HL-60 (cell line): ENCODE measurements at regions not wholly inside any gene's neighbourhood (a gene's known extent, or its start where the extent isn't known, plus 50 kb on each side); places are given as distances from the start of the nearest gene placed in this dataset.

Experiments
- DNase-seq, 2 experiments: peaks; one replicate each; pipeline ENCODE4 v3.0.0-alpha.2; 2010 to 2020; ENCODE audit warnings: low read depth in 1 of 2, low spot score in 1 of 2
- H3K27ac ChIP-seq: fragments of 250-450 bp; sonication (Bioruptor Pico); replicated peaks from 2 replicates; pipeline ENCODE4 v1.5.1; 2020; ENCODE audit warnings: mild to moderate bottlenecking, moderate library complexity
- H3K27me3 ChIP-seq: fragments of 250-450 bp; sonication (Bioruptor Pico); 2 replicates; pipeline ENCODE4 v1.5.1; 2021; ENCODE audit warnings: mild to moderate bottlenecking, moderate library complexity; ENCODE audit not compliant: insufficient read depth, poor library complexity, severe bottlenecking
- H3K4me3 ChIP-seq: replicated peaks from 2 replicates; pipeline ENCODE4 v1.5.1; 2011; ENCODE audit warnings: mild to moderate bottlenecking, control low read depth, low read length; ENCODE audit not compliant: insufficient read depth
- GABPA ChIP-seq: IDR thresholded peaks from 2 replicates; pipeline ENCODE4 v1.6.1; 2012; ENCODE audit warnings: low read depth
- POLR2AphosphoS5 ChIP-seq: IDR thresholded peaks from 2 replicates; pipeline ENCODE4 v1.6.1; 2012; ENCODE audit warnings: low read depth
- SPI1 ChIP-seq: IDR thresholded peaks from 2 replicates; pipeline ENCODE4 v1.6.1; 2012; ENCODE audit warnings: low read depth, mild to moderate bottlenecking, borderline replicate concordance
- TF ChIP-seq, protein P1 (sequence below): IDR thresholded peaks from 2 replicates; pipeline ENCODE4 v1.6.1; 2012; ENCODE audit warnings: low read depth; ENCODE audit not compliant: insufficient replicate concordance
- TF ChIP-seq, protein P2 (sequence below): IDR thresholded peaks from one replicate; pipeline ENCODE4 v1.5.1; 2011; ENCODE audit warnings: low read length, control low read depth, inconsistent platforms; ENCODE audit not compliant: insufficient read depth

DNA sequence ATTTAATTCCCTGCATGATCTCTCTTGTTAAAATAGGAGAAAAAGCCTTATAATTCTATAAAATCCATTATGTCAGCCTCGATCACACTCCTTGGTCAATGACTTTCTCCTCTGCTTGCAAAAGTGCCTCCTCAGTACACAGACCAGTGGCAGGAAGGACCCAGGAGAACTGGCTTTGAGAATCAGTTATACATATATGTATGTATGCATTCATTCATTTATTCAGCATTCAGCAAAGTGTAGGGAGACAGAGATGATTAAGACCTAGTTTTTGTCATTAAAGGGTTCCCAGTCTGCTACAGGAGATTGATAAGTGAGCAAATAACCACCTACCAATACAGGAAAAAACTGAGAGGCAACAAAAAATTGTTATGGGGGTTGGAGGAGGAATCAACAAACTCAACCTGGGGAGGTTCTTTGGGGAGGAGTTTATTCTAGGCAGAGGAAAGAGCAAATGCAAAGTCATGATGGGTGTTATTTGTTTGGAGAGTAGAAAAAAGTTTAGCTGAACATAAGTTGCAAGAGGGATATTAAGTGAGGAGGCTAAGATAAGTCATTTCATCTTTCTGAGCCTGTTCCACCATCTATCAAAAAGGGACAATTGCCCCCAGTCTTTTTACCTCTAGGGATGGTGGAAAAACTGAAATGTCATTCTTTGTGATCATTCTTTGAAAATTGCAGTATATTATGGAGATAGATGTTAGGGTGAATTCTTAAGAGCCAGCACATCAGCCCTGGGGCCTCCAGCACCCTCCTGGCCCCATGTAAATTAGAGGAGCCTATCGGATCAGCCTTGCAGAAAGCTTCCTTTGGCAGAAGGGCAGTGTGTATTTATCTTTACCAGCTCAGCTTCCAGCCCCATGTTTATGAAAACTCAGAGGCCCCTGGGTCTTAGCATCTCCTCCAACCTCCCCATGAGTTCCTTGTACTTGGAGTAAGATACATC lies 128.0 kb downstream of the OMA1 start:
- no peak overlapping the region for H3K27ac ChIP-seq
- DNase-seq: no peak
- H3K4me3 ChIP-seq: no peak overlapping the region
- TF ChIP-seq, protein P1, sequence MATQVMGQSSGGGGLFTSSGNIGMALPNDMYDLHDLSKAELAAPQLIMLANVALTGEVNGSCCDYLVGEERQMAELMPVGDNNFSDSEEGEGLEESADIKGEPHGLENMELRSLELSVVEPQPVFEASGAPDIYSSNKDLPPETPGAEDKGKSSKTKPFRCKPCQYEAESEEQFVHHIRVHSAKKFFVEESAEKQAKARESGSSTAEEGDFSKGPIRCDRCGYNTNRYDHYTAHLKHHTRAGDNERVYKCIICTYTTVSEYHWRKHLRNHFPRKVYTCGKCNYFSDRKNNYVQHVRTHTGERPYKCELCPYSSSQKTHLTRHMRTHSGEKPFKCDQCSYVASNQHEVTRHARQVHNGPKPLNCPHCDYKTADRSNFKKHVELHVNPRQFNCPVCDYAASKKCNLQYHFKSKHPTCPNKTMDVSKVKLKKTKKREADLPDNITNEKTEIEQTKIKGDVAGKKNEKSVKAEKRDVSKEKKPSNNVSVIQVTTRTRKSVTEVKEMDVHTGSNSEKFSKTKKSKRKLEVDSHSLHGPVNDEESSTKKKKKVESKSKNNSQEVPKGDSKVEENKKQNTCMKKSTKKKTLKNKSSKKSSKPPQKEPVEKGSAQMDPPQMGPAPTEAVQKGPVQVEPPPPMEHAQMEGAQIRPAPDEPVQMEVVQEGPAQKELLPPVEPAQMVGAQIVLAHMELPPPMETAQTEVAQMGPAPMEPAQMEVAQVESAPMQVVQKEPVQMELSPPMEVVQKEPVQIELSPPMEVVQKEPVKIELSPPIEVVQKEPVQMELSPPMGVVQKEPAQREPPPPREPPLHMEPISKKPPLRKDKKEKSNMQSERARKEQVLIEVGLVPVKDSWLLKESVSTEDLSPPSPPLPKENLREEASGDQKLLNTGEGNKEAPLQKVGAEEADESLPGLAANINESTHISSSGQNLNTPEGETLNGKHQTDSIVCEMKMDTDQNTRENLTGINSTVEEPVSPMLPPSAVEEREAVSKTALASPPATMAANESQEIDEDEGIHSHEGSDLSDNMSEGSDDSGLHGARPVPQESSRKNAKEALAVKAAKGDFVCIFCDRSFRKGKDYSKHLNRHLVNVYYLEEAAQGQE: no peak
- TF ChIP-seq, protein P2, sequence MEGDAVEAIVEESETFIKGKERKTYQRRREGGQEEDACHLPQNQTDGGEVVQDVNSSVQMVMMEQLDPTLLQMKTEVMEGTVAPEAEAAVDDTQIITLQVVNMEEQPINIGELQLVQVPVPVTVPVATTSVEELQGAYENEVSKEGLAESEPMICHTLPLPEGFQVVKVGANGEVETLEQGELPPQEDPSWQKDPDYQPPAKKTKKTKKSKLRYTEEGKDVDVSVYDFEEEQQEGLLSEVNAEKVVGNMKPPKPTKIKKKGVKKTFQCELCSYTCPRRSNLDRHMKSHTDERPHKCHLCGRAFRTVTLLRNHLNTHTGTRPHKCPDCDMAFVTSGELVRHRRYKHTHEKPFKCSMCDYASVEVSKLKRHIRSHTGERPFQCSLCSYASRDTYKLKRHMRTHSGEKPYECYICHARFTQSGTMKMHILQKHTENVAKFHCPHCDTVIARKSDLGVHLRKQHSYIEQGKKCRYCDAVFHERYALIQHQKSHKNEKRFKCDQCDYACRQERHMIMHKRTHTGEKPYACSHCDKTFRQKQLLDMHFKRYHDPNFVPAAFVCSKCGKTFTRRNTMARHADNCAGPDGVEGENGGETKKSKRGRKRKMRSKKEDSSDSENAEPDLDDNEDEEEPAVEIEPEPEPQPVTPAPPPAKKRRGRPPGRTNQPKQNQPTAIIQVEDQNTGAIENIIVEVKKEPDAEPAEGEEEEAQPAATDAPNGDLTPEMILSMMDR: no peak
- TF ChIP-seq POLR2AphosphoS5 (no peak), GABPA (no peak), SPI1 (no peak)
- H3K27me3 ChIP-seq: no peaks in the 10 kb centered on the region

DNA sequence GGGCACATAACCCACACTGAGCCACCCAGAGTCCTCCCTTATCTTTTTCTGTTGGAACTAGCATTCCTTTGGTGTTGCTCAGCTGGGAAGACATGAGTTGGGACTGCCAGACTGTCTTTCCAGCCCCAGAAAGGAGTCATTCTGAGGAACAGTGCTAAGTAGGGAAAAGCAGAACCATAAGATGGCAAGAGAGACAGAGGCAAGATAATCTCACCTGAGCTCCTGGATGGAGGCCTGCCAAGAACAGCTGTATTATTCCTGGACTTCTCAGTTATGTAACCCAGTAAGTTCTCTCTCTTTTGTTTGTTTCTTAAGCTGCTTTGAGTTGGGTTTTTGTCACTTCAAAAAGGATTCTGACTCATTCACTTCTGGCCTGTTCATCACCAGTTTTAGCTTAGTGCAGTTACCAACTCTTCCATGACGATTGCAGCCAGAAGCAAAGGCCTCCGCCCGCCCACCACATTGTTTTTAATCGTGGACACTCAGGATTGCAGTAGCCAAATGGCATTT lies 134.4 kb downstream of the OMA1 start:
- TF ChIP-seq, protein P2: no peak
- TF ChIP-seq SPI1 (no peak), POLR2AphosphoS5 (no peak), GABPA (no peak)
- TF ChIP-seq, protein P1: no peak
- H3K27me3 ChIP-seq: no peaks in the 10 kb centered on the region
- no peak for DNase-seq
- no peak overlapping the region for H3K27ac ChIP-seq
- H3K4me3 ChIP-seq: no peak overlapping the region

DNA sequence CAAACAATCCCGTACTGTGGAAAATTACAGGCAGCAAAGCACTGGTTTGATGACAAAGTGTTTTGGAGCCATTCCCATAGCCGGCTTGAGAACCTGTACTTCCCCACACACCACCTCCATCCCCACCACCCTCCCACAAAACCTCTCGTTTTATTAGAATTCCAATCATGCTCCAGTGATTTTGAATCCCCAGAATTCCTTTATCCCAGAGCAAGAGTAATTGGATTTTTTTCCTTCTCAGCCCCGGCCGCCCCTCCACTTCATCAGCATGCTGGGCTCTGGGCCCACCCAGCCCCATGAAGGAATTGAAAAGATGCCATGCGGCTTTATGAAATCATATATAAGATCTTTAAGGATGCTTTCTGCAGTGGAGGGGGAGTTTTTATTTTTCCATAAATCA lies 136.6 kb downstream of the OMA1 start:
- no peak for DNase-seq
- TF ChIP-seq POLR2AphosphoS5 (no peak), GABPA (no peak), SPI1 (no peak)
- TF ChIP-seq, protein P2: no peak
- TF ChIP-seq, protein P1: no peak
- Histone ChIP-seq H3K27ac (no peak overlapping the region), H3K4me3 (no peak overlapping the region), H3K27me3 (no peaks in the 10 kb centered on the region)
